ENCODE measurements at regions not wholly inside any gene's neighbourhood (a gene's known extent, or its start where the extent isn't known, plus 50 kb on each side); places are given as distances from the start of the nearest gene placed in this dataset.

DNA sequence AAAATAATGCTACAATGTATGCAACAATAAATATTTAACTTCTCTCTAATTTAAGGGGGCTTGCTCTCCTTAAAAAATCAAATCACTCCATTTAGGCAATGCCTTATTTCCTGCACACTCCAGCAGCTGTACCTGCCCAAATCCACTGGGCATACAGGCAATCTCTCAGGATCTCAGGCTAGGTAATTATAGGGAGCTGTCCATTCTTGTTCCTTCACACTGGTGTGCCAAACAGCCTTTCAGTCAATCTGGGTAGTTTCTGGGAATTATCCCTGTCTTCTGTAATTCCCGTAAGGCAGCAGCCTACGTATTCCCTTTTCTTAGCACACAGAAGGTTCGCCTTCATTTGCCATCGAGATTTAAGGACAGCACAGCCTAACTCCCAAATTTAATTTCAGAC is 922.6 kb upstream of the SLIT2 start:
- no peak for TF ChIP-seq POLR2A (IDR thresholded peaks at IDR 0.05; ENCODE audit: low read depth, low read length)
- TF ChIP-seq POLR2AphosphoS5 (IDR thresholded peaks at IDR 0.05; ENCODE audit: low read depth, low read length) = no peak
